Hematopoietic multipotent progenitor cell treated with erythropoietin and hydrocortisone succinate and interleukin-3 and kit ligand, for 4 days (in vitro differentiated cells): ENCODE measurements at regions not wholly inside any gene's neighbourhood (a gene's known extent, or its start where the extent isn't known, plus 50 kb on each side); places are given as distances from the start of the nearest gene placed in this dataset.
A peak's percentile ranks its signal among the peaks of the same experiment; 100 is the strongest.
"Not testable (repeated sequence)": the region's sequence is repeated elsewhere in the genome, so short reads cannot be mapped to it uniquely, and the experiment has no call there.

ENCODE experiments used
- DNase-seq: peaks from one replicate; pipeline ENCODE4 v3.0.0-alpha.2; 2015

- DNase-seq: no peak
Measured at GRCh38 chr7:114812570-114812969, 109.3 kb upstream of the MDFIC start.

DNA sequence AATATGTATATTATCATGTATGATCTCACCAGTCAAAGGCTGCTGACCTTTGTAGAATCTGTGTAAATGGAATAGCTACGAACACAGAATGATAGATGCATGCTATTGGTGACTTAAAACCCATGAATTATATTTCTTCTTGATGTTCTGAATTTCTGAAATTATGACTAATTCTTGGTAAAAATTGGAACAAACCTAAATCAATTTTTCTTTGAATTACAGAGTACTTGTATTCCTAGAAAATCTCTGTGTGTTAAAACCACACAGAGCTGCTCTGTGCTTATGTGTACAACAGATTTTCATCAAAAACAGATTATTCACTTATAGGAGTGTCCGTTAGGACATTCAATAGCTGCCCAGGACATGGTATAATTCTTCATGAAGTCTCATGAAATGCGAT is 108.3 kb upstream of the MDFIC start:
- DNase-seq: no peak

DNA sequence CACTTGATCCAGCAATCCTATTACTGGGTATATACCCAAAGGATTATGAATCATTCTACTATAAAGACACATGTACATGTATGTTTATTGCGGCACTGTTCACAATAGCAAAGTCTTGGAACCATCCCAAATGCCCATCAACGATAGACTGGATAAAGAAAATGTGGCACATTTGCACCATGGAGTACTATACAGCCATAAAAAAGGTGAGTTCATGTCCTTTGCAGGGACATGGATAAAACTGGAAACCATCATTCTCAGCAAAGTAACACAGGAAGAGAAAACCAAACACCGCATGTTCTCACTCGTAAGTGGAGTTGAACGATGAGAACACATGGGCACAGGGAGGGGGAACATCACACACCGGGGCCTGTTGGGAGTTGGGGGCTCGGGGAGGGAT is 104.9 kb upstream of the MDFIC start:
- not testable (repeated sequence) for DNase-seq

- no peak for DNase-seq
Measured at GRCh38 chr7:114818501-114818900, 103.4 kb upstream of the MDFIC start.

DNA sequence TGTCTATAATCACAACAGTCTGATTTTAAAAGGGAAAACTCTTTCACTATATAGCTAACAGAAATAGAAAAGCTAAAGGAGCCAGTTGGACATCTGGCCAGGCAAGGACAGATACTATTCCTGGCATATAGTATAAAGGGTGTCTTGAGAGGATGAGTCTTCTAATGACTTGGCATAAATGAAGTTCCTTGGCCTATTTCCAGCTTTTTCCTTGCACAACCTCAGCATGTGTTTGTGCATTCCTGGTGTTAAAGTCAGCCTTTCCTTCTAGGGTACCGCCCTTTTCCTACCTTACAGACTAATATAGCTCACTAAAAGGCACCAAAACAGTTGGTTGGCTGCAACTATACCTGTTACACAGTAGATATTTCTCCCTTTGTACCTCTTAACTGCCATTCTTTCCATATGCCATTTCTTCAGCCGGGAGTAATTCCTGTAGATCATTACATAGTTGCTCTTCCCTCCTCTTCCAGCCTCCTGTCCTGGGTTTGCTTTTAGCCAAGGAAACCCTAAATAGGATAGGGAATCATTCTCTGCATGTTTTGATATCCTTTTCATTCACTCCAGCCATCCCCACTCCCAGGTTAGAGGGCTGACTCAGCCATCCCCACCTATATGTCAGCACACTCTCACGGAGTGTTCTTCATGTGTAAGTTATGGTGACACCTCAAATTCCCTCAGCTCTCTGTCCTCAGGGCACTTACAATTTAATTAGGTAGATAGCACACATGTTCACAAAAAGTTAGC is 102.1 kb upstream of the MDFIC start:
- DNase-seq: no peak

DNA sequence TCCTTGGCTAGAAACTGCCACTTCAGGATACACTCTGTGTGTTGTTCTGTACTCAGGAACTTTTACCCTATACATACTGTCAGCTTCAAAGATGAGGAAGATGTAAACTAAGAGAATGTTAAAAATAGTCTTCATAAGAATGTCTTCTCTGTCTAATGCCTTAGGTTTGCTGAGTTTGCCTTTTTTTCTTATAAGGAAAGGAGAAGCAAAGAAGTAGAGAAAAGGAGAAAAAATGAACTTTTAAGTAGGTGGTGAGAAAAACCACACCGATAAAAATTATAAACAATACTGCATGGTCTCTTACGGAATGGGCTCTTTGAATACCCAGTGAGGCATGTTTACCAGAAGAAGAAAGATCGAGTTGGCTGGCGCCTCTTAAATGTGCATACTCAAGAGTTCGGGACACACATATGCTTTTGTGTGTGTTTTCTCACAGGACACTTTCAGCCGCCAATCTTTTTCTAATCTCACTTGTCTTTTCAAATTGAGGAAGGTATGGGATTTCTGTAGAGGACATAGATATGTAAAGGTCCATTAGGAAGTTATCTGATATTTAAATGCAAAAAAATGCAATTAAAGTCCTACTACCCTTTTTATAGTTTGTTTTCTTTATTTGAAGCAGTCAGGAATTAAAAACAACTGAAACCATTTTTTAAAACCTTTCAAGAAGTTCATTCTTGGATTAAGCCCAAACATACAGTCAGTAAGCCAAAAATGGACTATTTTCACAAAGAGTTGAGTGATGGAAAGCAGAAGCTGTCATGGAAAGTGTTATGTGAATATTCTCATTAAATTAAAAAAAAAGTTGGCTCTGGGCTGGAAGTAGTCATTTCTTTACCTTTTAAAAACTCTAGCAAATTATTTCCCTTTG is 100.6 kb upstream of the MDFIC start:
- DNase-seq: no peak

- DNase-seq: no peak
Measured at GRCh38 chr7:114822131-114822530, 99.8 kb upstream of the MDFIC start.

DNA sequence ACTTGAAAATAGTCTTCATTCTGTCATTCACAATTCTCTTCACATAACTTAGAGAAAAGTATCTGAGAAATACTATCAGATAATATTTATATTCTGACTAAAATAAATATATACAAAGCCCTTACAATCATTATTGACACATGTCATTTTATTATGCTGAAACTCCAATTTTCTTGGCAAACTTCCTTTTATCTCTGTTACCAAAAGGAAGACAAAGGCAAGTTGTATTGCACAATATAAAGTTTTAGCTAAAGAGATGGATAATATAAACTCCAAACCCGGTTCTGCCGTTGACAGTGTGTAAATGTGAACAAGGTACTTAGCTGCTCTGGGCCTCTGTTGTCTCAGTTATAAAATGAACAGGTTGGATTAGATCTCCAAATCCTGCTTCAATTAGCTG is 99.0 kb upstream of the MDFIC start:
- DNase-seq: no peak

GRCh38 chr7:114823290-114823689 is 98.6 kb upstream of the MDFIC start:
- DNase-seq: no peak

DNA sequence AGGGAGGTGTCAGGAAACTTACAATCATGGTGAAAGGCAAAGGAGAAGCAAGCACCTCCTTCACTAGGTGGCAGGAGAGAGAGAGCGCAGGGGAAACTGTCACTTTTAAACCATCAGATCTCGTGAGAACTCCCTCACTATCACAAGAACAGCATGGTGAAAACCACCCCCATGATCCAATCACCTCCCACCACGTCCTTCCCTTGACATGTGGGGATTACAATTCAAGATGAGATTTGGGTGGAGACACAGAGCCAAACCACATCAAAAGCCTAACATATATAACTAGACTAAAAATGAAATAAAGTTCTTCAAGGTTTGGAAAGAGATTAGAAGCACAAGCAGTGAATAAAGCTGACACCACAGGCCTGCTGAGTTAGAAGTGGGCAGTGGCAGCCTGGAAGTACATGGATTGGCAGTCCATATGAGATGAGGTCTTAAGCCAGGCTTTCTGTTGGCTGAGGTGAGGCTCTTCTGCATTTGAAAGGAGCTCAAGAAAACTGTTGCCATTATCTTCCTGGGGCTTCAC is 96.4 kb upstream of the MDFIC start:
- peak; percentile 28 for DNase-seq

DNA sequence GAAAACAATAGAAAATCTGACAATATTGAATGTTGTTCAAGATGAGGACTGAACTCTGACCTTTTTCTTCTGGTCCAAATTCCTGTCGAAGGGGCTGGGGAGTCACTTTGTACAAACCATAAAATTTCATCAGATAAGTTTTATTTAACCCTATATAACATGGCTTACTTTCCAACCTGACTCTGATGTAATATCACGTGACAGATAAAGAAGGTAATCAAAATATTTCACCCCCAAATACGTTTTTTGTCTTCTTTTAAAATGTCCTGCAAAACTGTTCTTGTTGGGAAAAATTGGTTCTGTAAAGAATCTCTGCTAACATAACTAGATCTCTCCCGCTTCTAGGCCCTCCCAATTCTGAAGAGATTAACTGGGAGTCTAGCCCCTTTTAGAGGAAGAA is 90.9 kb upstream of the MDFIC start:
- no peak for DNase-seq

DNA sequence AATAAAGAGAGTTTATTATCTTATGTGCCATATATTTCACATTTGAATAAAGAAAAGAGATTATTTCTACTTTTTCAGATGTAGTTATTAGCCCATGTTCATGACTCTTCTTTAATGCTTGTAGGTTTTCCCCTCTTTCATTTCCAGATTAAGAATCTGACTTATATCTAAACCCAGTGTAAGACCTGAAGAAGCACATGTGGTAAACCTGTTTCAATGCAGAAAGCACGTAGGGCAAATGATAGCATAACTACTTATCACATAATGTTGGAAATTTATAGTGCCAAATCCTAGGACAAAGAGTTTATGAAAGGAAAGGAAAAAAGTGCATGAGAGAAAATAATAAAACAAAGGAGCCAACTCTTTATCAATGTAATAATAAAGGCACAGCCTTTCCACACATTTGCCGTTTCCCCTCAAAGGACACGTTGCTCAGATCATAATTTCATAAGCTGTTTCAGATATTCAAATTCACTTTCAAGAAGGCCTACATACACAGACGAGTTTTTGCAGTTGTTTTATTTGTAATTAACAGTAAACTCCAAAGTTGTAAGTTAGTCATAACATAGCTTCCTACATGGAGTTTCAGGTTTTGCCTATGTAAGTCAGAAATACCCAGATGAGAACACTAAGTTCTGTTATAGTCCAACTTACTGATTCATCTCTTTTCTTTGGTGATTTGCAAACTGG is 88.8 kb upstream of the MDFIC start:
- DNase-seq: no peak

- no peak for DNase-seq
Measured at GRCh38 chr7:114835303-114835702, 86.6 kb upstream of the MDFIC start.

DNA sequence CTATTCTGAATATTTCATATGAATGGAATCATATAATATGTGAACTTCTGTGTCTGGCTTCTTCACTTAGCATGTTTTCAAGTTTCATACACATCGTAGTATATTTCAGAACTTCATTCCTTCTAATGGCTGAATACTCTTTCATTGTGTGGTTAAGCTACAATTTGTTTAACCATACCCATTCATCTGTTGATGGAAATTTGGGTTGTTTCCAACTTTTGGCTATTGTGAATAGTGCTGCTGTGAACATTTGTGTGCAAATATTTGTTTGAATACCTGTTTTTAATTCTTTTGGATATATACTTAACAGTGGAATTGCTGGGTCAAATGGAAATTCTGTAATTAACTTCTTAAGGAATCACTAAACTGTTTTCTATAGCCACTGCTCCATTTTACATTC is 86.0 kb upstream of the MDFIC start:
- DNase-seq: no peak

- no peak for DNase-seq
Measured at GRCh38 chr7:114842551-114843065, 79.3 kb upstream of the MDFIC start.

GRCh38 chr7:114843102-114843501 is 78.8 kb upstream of the MDFIC start:
- DNase-seq: no peak

DNA sequence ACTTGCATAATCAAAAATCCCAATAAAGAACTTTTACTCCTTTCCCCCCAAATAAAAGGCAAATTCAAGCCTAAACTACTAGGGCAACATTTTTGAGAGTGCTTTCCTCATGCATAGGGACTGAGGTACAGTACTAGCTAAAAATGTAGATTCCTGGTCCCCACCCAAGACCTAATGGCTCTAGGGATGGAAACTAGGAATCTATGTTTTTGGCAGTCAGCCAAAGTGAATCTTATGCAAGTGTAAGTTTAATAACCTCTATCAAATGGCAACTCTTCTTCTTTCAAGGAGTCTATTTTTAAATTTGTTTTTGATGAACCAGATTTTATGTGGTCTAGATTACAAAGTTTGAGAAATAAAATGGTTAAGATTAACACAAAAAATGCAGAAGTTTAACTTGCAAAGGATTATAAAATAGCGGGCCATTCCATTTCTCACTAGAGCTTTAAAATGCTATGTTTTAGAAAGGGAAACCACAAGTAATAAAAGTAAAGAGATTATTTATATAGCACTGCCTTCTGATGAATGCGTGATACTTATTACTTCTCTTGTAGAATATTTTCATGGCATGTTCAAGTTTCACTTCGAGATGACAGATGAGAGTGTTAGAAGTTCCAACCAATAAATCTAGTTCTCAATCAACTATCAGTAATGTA is 70.4 kb upstream of the MDFIC start:
- DNase-seq: no peak

GRCh38 chr7:114852293-114852692 is 69.6 kb upstream of the MDFIC start:
- DNase-seq: no peak

GRCh38 chr7:114853189-114853588 is 68.7 kb upstream of the MDFIC start:
- no peak for DNase-seq

- no peak for DNase-seq
Measured at GRCh38 chr7:114854369-114854768, 67.5 kb upstream of the MDFIC start.

GRCh38 chr7:114856625-114857024 is 65.3 kb upstream of the MDFIC start:
- no peak for DNase-seq

DNA sequence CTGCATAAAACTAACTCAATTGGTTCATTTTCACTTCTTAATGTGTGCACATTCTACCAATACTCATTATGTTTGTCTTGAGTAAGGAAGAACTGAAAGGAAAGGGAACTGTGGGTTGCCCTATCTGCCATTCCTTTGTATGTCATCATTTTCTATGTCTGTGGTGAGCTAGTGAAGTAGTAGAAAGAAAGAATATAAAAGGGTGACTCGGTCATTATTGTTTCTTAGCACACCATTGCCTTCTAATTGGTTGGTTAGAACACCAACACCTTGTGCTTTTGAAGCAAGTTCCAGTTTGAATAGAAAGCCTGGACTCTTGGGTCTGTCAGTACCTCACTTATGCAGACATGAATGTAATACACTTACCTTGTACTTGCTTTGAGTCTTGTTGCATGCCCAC is 64.3 kb upstream of the MDFIC start:
- DNase-seq: no peak

DNA sequence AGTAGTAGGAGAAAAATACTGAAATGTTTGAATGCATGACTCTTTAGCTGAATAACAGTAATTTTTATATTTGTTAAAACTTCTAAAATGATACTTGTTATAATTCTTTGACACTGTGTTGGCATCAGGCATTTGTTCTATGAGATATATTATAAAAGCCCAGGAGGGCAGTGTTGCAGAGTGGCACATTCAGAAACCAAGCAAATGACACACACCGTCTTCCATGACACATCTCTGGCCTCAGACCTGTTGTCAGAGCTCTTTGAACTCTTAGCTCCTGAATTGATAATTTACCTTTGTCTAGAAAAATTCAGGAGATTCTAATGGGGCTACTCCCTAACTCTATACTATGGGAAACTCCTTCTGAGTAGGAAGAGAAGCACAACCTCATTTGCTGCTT is 62.4 kb upstream of the MDFIC start:
- no peak for DNase-seq
